ENCODE measurements at regions not wholly inside any gene's neighbourhood (a gene's known extent, or its start where the extent isn't known, plus 50 kb on each side); places are given as distances from the start of the nearest gene placed in this dataset.

GRCh38 chr6:134376785-134377184, 58.9 kb upstream of the SGK1 start:
- DNase-seq = no peak

DNA sequence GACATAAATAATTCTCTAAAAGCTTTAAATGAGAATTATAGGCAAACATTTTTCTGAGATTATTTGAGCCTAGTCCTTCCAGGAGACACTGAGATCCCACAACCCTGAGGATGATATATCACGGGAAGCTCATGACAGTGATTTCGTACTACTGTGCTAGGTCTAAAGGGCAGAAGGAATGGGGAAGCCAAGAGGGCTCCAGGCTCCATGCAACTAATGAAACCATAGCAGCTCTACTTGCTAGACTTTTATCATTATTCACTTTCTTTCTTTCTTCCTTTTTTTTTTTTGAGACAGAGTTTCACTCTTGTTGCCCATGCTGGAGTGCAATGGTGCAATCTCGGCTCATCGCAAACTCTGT, 57.3 kb upstream of the SGK1 start:
- no peak for DNase-seq

GRCh38 chr6:134374491-134375219, 56.7 kb upstream of the SGK1 start:
- DNase-seq = no peak

DNA sequence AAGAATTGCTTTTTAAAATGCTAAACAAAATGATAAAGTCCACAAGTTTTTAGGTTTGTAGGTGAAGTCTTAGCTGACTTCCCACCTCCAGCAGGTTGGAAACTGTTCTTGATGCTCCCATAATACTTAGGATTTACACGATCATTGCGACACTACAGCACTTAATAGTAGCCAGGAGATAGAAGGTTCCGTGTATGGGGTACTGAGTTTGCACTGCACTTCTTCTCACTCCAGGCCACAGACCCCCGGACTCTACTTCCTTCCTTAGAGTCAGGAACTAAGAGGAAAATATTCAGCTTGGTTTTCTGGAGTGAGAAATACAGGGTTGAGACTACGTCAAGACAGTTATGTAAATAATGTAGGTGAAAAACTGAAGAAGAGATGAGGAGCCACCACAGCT, 56.1 kb upstream of the SGK1 start:
- DNase-seq = no peak

GRCh38 chr6:134373282-134373922, 55.5 kb upstream of the SGK1 start:
- no peak for DNase-seq

DNA sequence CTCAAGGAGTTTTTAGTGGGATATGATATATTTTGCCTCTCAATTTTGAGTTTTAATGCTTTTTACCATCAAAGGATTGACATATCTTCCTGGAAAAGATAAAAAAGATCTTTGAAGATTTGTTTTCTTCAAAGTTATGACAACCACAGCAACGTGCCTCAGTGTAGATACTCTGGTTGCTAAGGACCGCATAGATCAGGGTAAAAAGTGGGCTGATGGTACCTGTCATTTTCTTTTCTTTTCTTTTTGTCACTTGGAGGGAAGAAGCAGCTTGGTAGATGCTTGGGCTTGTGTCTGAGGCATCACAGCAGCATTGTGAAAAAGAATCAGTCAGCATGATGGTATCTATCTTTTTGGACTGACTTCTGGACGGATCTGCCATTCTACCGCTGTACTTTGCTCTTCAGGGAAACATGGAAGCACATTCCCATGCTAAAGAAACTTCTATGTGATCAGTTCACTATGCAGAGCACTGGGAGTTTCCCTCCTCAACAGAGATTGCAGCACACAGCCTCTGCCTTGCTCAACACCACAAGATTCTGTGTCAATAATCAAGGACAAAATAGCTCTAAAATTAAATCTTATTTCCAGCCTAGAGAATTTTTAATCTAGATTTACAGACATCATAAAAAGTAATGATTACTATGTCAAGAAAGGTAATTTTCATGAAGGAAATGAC, 54.8 kb upstream of the SGK1 start:
- DNase-seq = no peak

DNA sequence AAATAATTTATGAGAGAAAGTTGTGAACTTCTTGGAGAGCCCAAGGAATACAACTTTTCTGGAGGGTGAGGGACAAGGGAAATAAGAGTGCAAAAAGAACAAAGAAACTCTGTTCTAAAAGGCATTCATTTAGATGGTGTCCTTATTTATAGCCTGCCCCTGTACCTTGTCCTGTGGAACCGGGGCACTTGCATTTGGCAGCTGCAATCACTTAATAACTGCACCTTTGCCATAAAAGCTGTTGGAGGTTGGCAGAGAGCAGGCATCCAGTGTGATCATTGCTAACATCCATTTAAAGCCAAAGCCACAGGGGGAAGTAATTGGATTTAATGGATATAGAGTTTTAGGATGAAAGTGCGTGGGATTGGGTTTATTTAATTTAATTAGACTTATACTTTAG, 50.8 kb upstream of the SGK1 start:
- no peak for DNase-seq

All from T-helper 9 cell (primary cell).